GM21825 (cell line): ENCODE measurements at regions not wholly inside any gene's neighbourhood (a gene's known extent, or its start where the extent isn't known, plus 50 kb on each side); places are given as distances from the start of the nearest gene placed in this dataset.

Experiments used
- ATAC-seq: cut with Tn5 transposase; IDR thresholded peaks from one replicate; pipeline ENCODE4 v1.9.1; 2021; ENCODE audit warnings: mild to moderate bottlenecking, moderate library complexity; ENCODE audit not compliant: unreplicated experiment

GRCh38 chr9:108139900-108140299 lies 650.3 kb upstream of the KLF4 start:
- ATAC-seq = no peak

GRCh38 chr9:108138516-108138915 lies 648.9 kb upstream of the KLF4 start:
- ATAC-seq = no peak

- ATAC-seq = no peak
Measured at GRCh38 chr9:108136656-108137055, 647.1 kb upstream of the KLF4 start.

- ATAC-seq = no peak
Measured at GRCh38 chr9:108134486-108135128, 645.0 kb upstream of the KLF4 start.

- no peak for ATAC-seq
Measured at GRCh38 chr9:108133680-108134079, 644.1 kb upstream of the KLF4 start.

- no peak for ATAC-seq
Measured at GRCh38 chr9:108133101-108133500, 643.5 kb upstream of the KLF4 start.

GRCh38 chr9:108130905-108131304 lies 641.3 kb upstream of the KLF4 start:
- ATAC-seq = no peak

GRCh38 chr9:108125625-108126024 lies 636.1 kb upstream of the KLF4 start:
- ATAC-seq = no peak

- ATAC-seq = no peak
Measured at GRCh38 chr9:108119530-108120113, 630.1 kb upstream of the KLF4 start.

- no peak for ATAC-seq
Measured at GRCh38 chr9:108117795-108118194, 628.2 kb upstream of the KLF4 start.

GRCh38 chr9:108117306-108117705 lies 627.7 kb upstream of the KLF4 start:
- no peak for ATAC-seq

- ATAC-seq = no peak
Measured at GRCh38 chr9:108113596-108113995, 624.0 kb upstream of the KLF4 start.

- ATAC-seq = no peak
Measured at GRCh38 chr9:108109927-108110690, 620.5 kb upstream of the KLF4 start.

GRCh38 chr9:108108852-108109448 lies 619.4 kb upstream of the KLF4 start:
- no peak for ATAC-seq

- no peak for ATAC-seq
Measured at GRCh38 chr9:108108280-108108851, 618.8 kb upstream of the KLF4 start.

GRCh38 chr9:108105885-108106284 lies 616.3 kb upstream of the KLF4 start:
- no peak for ATAC-seq

GRCh38 chr9:108104991-108105390 lies 615.4 kb upstream of the KLF4 start:
- ATAC-seq = no peak

- ATAC-seq = no peak
Measured at GRCh38 chr9:108103046-108103693, 613.6 kb upstream of the KLF4 start.

GRCh38 chr9:108101410-108101809 lies 611.8 kb upstream of the KLF4 start:
- ATAC-seq = no peak

GRCh38 chr9:108100571-108100970 lies 611.0 kb upstream of the KLF4 start:
- no peak for ATAC-seq

GRCh38 chr9:108099854-108100253 lies 610.3 kb upstream of the KLF4 start:
- no peak for ATAC-seq
